Activated naive CD4-positive, alpha-beta T cell treated with Interleukin-2 at 50 U/mL for 16 hours (primary cell): ENCODE measurements at regions not wholly inside any gene's neighbourhood (a gene's known extent, or its start where the extent isn't known, plus 50 kb on each side); places are given as distances from the start of the nearest gene placed in this dataset.
"Not testable (repeated sequence)": the region's sequence is repeated elsewhere in the genome, so short reads cannot be mapped to it uniquely, and the experiment has no call there.

Source experiments
- DNase-seq: peaks from one replicate; pipeline ENCODE4 v3.0.0-alpha.2; 2020

DNA sequence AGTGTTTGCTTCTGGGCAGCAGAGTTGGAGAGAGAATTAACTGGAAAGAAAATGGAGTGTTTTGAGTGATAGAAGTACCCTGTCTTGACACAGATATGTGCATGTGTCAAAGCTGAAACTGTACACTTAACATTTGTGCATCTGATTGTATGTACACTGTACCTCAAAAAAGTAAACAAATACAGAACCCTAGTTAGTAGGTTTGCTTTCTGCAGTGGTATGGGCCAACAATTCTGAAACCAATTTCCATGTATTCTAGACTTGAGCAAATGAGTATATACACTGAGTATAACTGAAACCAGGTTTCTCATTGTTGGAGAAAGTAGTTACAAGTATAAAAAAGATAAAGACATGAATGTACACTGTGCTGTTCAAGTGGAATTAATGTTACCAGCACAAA lies 52.4 kb downstream of the ELAPOR2 start:
- DNase-seq, result no peak

- no peak for DNase-seq
Observed at GRCh38 chr7:87004956-87005355, 54.5 kb downstream of the ELAPOR2 start.

DNA sequence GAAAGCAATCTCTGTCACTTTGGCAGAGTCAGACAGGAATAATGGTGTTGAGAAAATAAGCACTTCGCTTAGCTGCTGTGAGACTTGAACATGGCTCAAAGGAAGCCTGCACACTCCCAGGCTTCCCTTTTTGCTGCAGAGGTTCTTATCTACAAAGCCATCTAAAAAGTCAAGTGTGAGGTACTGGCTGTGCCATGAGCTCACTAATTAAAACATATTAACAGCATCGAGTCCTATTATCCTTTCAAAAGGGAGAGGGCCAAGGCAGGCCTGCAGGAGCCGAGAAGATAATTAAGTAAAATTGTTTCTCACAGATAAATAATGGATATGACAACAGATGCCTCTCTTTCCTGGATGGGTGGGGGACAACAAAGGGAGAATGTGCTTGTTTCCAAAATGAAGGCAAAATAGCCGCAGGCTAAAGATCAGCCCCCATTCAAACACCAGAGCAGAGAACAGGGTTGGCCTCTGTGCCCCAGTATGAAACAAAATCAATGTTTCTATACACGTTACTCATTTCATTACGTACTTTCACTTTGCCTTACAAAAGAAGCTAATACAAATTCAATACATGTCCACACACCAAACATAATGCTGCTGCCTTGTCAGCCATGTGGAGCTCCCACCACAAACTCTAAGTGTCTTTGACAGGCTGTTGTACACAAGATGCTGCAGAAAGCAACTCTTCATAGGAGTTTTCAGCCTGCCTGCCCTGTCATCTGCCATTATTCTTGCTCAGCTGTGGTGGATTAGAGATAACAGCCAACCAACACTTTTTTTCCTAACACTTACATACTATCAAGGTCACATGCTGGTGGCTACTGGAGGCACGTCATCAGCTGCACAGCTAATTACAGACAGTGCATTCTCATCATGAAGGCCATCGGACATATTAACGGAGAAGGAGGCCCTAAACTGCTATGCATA lies 55.3 kb downstream of the ELAPOR2 start:
- no peak for DNase-seq

GRCh38 chr7:87001214-87001613 lies 58.2 kb downstream of the ELAPOR2 start:
- DNase-seq, result no peak

- DNase-seq, result no peak
Observed at GRCh38 chr7:87000344-87000743, 59.1 kb downstream of the ELAPOR2 start.

DNA sequence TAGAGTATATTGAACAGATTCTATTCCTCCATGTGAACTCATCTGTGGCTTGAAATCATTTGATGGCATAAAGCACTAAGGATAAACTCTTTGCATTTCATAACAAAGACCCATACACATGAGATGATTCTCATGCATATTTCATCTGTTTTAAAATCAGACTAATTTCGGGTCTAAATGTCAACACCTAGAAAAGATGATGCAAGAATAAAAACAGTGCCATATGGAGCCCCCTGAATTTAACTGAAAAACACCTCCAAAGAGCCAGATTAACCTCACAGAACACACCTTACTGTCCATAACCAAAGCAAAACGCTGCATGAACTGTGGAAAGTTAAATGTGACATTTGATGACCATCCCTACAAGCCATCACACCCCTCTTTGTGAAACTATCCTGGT lies 59.7 kb downstream of the ELAPOR2 start:
- DNase-seq, result no peak

DNA sequence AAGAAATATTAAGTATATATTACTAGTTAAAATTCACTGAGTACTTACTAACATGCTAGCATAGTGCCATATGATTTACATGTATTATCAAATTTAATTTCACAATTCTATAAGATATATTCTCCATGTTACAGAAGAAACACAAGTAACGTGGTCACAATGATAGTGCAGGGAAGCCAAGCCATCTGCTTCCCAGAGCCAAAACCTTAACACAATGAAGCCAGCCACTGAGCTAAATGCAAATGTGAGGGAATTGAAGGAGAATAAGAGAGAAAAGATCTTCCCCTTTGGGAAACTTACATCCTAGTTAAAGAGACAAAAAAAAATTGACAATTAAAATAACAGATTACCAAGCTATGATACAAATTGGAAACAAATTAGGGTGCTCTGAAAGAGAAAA lies 63.6 kb downstream of the ELAPOR2 start:
- DNase-seq, result no peak

DNA sequence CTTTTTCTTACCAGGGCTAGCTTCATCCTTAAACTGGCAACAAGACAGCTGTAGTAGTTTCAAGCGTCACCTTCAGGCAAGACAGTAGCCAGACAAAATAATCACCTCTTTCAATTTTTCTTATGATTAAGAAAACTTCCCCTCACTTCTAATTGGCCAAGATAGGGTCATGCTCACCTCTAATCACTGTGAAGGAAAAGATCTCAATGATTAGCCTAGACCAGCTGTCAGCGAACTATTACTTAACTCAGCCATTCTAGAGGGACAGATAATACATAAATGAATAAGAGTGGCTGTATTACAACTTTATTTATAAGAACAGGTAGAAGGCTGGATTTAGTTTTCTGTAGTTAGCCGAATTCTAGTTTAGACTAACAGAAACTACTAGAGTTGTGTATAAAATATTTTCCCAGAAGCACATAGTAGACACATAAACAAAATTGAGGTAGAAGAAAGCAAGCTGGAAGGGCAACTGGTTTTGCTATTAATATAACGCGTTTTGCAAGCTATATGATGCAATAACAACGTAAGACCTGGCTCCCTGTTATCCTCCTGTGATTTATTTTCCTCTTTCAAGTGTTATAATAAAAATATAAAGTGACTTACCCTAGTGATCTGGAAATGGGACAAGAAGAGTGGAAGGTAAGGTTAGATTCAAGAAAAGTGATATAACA lies 64.3 kb downstream of the ELAPOR2 start:
- DNase-seq, result no peak

DNA sequence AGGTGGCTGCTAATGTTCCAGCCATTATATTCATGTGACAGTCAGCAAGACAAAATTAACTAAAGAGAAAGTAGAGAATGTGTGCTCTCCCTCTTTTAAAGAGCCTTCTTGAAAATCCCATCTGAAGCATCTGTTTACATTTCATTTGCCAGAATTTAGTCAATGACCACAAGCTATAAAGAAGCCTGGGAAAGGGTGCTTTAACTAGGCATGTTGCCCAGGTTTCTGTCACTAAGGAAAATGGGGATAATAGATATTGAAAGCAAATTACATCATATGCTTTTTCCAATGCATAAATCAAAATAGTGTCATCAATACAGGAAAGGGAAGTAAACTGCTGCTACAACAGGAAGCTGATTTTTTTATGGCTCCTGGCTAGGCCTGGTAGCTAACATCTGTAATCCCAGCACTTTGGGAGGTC lies 67.7 kb downstream of the ELAPOR2 start:
- DNase-seq, result no peak

DNA sequence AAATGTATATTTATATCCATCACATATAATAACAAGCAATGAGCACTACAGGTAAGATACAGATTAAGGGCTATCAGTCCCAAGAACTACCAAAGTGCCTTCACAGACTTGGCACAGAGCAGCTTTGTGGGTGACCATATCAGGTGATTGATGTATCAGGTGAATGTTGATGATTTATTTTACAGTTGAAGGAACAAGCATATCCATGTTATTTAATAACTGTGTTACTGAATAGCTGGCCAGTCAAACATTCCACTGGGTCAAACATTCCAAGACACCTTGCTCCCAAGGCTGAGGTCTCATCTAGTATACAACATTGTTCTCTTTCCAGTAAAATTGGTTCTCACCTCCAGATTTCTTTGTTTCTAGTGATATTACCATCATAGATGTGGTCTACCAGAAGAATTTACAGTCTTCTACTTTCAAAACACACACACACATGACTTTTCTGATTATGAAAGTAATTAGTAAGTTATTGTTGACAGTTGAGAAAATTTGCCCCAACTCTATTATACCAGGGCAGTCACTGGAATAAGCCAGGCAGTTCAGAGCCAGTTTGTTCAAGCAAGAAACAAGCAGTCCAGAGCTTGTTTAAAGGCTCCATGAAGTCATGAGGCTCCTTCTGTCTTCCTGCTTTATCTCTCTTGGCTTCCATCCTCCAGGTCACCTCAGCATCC lies 68.2 kb downstream of the ELAPOR2 start:
- no peak for DNase-seq

DNA sequence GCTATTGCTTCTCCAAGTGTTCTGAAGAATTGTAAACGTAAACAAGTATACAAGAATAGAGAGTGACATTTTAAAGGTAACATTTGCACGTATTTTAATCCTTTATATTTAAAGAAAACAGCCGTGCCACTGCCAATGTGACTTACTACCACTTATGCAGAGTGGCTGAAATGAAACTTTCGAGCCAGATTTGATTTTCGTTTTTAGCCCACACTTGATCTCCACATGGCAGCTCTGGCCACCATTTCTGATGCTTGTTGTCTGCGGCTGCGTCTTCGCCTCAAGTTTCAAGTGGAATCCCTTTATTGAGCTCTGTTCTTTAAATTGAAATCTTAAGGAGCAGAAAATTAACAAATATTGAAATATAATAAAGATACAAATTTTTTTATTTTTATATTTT lies 70.0 kb downstream of the ELAPOR2 start:
- no peak for DNase-seq

DNA sequence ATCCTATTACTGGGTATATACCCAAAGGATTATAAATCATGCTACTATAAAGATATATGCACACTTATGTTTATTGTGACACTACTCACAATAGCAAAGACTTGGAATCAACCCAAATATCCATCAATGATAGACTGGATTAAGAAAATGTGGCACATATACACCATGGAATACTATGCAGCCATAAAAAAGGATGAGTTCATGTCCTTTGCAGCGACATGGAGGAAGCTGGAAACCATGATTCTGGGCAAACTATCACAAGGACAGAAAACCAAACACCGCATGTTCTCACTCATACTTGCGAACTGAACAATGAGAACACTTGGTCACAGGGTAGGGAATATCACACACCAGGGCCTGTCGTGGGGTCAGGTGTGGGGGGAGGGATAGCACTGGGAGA lies 71.6 kb downstream of the ELAPOR2 start:
- DNase-seq, result not testable (repeated sequence)

DNA sequence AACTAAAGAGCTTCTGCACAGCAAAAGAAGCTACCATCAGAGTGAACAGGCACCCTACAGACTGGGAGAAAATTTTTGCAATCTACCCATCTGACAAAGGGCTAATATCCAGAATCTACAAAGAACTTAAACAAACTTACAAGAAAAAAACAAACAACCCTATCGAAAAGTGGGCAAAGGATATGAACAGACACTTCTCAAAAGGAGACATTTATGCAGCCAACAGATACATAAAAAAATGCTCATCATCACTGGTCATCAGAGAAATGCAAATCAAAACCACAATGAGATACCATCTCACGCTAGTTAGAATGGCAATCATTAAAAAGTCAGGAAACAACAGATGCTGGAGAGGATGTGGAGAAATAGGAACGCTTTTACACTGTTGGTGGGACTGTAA lies 72.1 kb downstream of the ELAPOR2 start:
- DNase-seq, result not testable (repeated sequence)

GRCh38 chr7:86985342-86985741 lies 74.1 kb downstream of the ELAPOR2 start:
- not testable (repeated sequence) for DNase-seq

DNA sequence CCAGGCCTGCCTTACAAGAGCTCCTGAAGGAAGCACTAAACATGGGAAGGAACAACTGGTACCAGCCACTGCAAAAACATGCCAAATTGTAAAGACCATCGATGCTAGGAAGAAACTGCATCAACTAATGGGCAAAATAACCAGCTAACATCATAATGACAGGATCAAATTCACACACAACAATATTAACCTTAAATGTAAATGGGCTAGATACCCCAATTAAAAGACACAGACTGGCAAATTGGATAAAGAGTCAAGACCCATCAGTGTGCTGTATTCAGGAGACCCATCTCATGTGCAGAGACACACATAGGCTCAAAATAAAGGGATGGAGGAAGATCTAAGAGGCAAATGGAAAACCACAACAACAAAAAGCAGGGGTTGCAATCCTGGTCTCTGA lies 75.8 kb downstream of the ELAPOR2 start:
- DNase-seq, result not testable (repeated sequence)

- not testable (repeated sequence) for DNase-seq
Observed at GRCh38 chr7:86981937-86982336, 77.5 kb downstream of the ELAPOR2 start.

DNA sequence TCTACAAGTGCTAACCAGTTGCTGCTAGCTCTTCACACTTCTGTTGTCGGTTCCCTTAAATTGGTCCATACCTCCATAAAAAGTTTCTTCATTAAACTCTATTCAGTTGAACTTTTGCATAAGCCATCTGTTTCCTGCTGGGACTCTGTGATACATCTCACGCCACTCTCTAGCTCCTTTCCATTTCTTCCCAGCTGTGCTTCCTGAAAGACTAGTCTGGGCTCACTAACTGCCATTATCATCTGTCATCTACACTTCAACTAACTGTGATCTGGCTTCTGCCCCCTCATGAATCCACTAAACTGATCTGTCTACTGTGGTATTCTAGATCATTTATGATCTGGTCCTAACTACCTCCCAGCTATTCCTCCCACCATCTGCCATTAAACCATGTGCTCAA lies 78.3 kb downstream of the ELAPOR2 start:
- no peak for DNase-seq

DNA sequence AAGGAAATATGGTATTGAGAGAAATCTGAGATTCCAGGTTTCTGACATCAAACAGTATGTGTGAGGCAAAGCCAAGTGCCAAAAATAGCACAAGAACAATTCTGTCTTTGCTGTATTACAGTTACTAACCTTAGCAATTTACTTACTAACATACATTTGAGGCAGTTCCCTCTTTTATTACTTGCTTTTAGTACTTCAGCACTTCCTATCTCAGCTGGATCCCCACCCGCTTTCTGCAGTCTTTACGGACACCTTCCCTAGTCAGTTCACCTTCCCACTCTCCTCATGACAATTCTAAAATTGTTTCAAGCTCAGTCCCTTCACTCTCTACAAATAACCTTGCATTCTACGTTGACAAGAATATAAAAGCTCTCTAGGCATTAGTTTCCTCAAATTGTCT lies 79.2 kb downstream of the ELAPOR2 start:
- no peak for DNase-seq

DNA sequence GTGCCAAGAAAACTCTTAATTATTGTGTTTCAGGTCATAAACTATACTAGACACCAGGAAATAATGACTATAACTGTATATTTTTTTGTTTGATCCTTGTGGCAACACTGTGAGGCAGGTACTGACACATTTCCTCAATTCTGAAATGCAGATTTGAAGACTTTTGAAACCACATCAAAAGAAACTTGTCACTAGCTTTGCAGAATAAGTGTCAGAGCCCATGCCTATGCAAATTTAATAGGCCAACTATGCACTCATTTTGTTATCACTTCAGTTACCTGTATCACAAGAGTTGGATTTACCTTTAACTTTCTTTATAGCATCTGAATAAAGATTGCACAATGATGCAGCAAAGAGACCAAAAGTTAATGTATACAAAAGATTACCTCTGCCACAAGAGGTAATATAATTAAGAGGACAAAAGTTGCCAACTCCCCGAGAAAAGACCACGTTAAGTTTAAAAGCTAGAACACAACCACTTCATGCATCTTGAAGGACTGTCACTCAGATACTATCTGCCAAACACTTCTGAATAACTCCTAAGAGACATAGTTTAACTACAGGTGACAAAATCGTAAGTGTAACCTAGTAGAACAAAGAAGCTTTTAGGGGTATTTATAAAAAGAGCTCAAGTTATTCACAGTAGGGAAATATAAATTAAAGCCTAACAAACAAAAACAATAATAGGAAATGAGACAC lies 80.5 kb downstream of the ELAPOR2 start:
- DNase-seq, result no peak

DNA sequence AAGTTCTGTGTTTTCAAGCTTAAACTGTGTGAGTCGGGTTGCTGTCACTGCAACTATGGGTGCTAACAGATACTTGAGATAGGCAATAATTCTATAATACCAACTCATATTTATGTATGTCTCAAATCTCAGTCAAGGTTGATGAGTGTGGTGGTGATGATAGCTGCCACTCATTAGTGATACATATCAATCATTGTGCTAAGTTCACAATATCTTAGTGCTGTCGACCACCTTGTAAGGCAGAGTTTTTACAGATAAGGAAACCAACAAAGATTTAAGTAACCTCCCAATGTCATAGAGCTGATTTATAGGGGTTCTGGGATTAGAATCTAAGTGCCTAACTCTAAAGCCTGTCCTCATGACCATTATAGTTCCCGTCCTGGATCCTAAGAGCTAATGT lies 82.5 kb downstream of the ELAPOR2 start:
- DNase-seq, result no peak

GRCh38 chr7:86975914-86976313 lies 83.5 kb downstream of the ELAPOR2 start:
- no peak for DNase-seq

GRCh38 chr7:86975449-86975848 lies 84.0 kb downstream of the ELAPOR2 start:
- no peak for DNase-seq

GRCh38 chr7:86972072-86972471 lies 87.4 kb downstream of the ELAPOR2 start:
- DNase-seq, result no peak
